ENCODE measurements at regions not wholly inside any gene's neighbourhood (a gene's known extent, or its start where the extent isn't known, plus 50 kb on each side); places are given as distances from the start of the nearest gene placed in this dataset.
"Not testable (repeated sequence)": the region's sequence is repeated elsewhere in the genome, so short reads cannot be mapped to it uniquely, and the experiment has no call there.

- no peak for ATAC-seq
- Histone ChIP-seq H3K9me3 (no peaks in the 10 kb centered on the region), H3K27ac (no peak overlapping the region), H3K4me3 (no peak overlapping the region), H3K27me3 (peaks cover 19% of the 10 kb centered on the region), H3K36me3 (no peaks in the 10 kb centered on the region), H3K4me1 (no peaks in the 10 kb centered on the region)
- TF ChIP-seq CTCF (IDR thresholded peaks at IDR 0.05) (peak; percentile 15 to 62 (median 30)), POLR2A (IDR thresholded peaks at IDR 0.05) (no peak)
- 0 to 12% methylated on average over 2 to 5 of the region's 5 CpGs for WGBS, 2 donors (ENCODE audit: low coverage in 1 of 2)
These were observed 128.0 kb downstream of the KCNA5 start for GRCh38 chr12:5171701-5172100.

GRCh38 chr12:5172886-5173285 is 129.2 kb downstream of the KCNA5 start:
- H3K27me3 ChIP-seq: peaks cover 19% of the 10 kb centered on the region
- no peaks in the 10 kb centered on the region for H3K36me3 ChIP-seq
- no peak for ATAC-seq
- H3K9me3 ChIP-seq: no peaks in the 10 kb centered on the region
- no peaks in the 10 kb centered on the region for H3K4me1 ChIP-seq
- TF ChIP-seq CTCF (IDR thresholded peaks at IDR 0.05): no peak
- no peak for TF ChIP-seq EP300 (IDR thresholded peaks at IDR 0.05)
- TF ChIP-seq POLR2AphosphoS5 (IDR thresholded peaks at IDR 0.05): no peak
- TF ChIP-seq POLR2A (IDR thresholded peaks at IDR 0.05): no peak
- WGBS, 2 donors (ENCODE audit: low coverage in 1 of 2): 66 to 87% methylated on average over 4 to 9 of the region's 10 CpGs
- H3K4me3 ChIP-seq: no peak overlapping the region
- no peak overlapping the region for H3K27ac ChIP-seq

DNA sequence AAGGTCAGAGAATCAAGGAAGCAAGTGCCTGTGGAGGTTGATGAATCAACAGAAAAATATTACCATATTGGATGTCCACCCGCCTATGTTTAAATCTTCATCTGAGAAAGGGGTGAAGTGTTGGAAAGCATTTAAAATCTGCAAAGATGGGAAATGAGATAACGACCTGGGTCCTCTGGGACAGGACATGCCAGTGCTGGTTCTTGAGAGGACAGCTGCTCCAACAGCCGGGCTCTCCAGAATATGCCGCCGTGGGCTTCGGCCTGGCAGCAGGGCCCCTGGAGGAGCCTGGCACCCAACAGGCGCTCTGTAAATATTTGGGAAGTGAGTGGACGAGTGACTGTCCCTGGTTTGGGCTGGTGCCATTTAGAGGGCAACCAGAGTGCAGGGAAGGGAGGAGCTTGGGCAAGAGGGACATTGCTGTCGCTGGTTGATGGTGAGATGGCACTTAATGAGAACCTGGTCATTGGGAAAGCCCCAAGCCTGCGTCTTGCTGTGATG is 129.9 kb downstream of the KCNA5 start:
- WGBS, 2 donors (ENCODE audit: low coverage in 1 of 2): 88 to 89% methylated on average over 3 to 4 of the region's 10 CpGs
- Histone ChIP-seq H3K27ac (no peak overlapping the region), H3K9me3 (no peaks in the 10 kb centered on the region), H3K36me3 (no peaks in the 10 kb centered on the region), H3K4me1 (no peaks in the 10 kb centered on the region), H3K27me3 (peaks cover 19% of the 10 kb centered on the region), H3K4me3 (no peak overlapping the region)
- no peak for ATAC-seq
- TF ChIP-seq POLR2AphosphoS5 (IDR thresholded peaks at IDR 0.05) (no peak), EP300 (IDR thresholded peaks at IDR 0.05) (no peak), CTCF (IDR thresholded peaks at IDR 0.05) (no peak), POLR2A (IDR thresholded peaks at IDR 0.05) (no peak)

DNA sequence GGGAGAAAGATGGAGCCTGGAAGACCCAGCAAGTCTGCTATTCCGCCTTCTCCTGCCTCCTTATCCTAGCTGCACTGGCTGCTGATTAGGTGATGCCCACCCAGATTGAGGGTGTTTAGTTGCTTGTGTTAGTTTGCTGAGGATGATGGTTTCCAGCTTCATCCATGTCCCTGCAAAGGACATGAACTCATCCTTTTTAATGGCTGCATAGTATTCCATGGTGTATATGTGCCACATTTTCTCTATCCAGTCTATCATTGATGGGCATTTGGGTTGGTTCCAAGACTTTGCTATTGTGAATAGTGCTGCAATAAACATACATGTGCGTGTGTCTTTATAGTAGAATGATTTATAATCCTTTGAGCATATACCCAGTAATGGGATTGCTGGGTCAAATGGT is 131.7 kb downstream of the KCNA5 start:
- H3K36me3 ChIP-seq, ATAC-seq, H3K4me1 ChIP-seq, H3K27ac ChIP-seq, H3K9me3 ChIP-seq, H3K4me3 ChIP-seq: not testable (repeated sequence)
- WGBS, 2 donors (ENCODE audit: low coverage in 1 of 2): 94 to 100% methylated on average over 2 of the region's 2 CpGs
- H3K27me3 ChIP-seq: peaks cover 19% of the 10 kb centered on the region

DNA sequence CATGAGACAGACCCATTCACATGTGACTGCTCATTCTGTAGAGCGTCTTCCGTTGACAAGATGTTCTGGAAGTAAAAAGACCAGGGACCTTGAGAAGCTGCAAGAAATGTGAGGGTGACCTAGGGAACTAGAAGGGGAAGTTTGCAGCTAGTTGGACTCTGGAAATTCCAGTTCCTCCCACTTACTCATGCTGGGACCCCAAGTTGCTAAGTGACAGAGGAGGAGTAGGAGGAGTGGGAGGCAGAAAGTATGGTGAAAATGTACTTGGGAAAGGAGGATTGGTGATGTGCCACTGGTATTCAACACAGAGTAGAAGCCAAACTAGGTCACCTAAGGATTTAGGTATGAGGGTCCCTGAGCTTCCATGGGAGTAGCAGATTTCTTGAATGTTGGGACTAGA is 132.4 kb downstream of the KCNA5 start:
- no peak for ATAC-seq
- no peaks in the 10 kb centered on the region for H3K36me3 ChIP-seq
- H3K9me3 ChIP-seq: no peaks in the 10 kb centered on the region
- no peak overlapping the region for H3K4me3 ChIP-seq
- 92 to 100% methylated on average over 2 of the region's 2 CpGs for WGBS, 2 donors (ENCODE audit: low coverage in 1 of 2)
- no peak overlapping the region for H3K27ac ChIP-seq
- peaks cover 18% of the 10 kb centered on the region for H3K27me3 ChIP-seq
- TF ChIP-seq EP300 (IDR thresholded peaks at IDR 0.05) (no peak), CTCF (IDR thresholded peaks at IDR 0.05) (no peak), POLR2A (IDR thresholded peaks at IDR 0.05) (no peak), POLR2AphosphoS5 (IDR thresholded peaks at IDR 0.05) (no peak)
- H3K4me1 ChIP-seq: no peaks in the 10 kb centered on the region

Data from gastroesophageal sphincter (tissue), 4 donors.